ENCODE measurements at regions not wholly inside any gene's neighbourhood (a gene's known extent, or its start where the extent isn't known, plus 50 kb on each side); places are given as distances from the start of the nearest gene placed in this dataset.

DNA sequence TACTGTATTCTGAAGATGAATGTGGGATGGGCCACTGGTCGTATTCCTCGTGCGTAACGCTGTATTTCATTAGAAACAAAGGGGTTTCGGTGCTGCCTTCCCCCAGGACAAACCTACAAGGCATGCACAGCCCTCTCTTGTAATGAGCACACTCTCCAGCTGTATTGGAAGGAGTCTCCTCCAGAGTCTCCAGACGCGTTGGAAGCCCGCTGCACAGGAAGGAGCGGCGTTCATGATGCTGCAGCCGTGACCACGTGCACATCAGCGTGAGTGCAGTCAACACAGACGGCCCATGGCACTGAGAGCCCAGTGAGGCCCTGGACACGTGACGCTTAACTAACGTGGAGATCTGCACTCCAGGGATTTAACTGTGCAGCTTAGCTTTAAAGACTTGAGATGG is 209.0 kb upstream of the IRX1 start:
- TF ChIP-seq CTBP1 (IDR thresholded peaks at IDR 0.05; ENCODE audit: borderline replicate concordance) = no peak
- no peak for TF ChIP-seq FOXK2 (IDR thresholded peaks at IDR 0.05)
- TF ChIP-seq FOXA1 (IDR thresholded peaks at IDR 0.05) = no peak
- no peak for TF ChIP-seq ELF4 (IDR thresholded peaks at IDR 0.05)

All from HEK293T (cell line).